D721Med (cell line): ENCODE measurements at regions not wholly inside any gene's neighbourhood (a gene's known extent, or its start where the extent isn't known, plus 50 kb on each side); places are given as distances from the start of the nearest gene placed in this dataset.

ENCODE experiments used
- DNase-seq: peaks from one replicate; pipeline ENCODE4 v3.0.0; 2011; ENCODE audit warnings: low spot score; ENCODE audit not compliant: insufficient read length
- FAIRE-seq: peaks from 2 replicates; lab custom pipeline; 2011; peaks lifted over from hg19 to GRCh38; lab: Jason Lieb, UNC
- CTCF ChIP-seq: IDR thresholded peaks from 2 replicates; pipeline ENCODE4 v1.5.1; 2012; ENCODE audit warnings: mild to moderate bottlenecking, control low read depth; ENCODE audit not compliant: insufficient read depth; ENCODE audit errors: missing control alignments

- FAIRE-seq (no peak), DNase-seq (no peak)
- no peak for TF ChIP-seq CTCF
Measured at GRCh38 chr6:82015043-82015442, 232.5 kb downstream of the IBTK start.

- no peak for FAIRE-seq
- DNase-seq, result no peak
- TF ChIP-seq CTCF, result no peak
Measured at GRCh38 chr6:82013561-82014530, 233.7 kb downstream of the IBTK start.

DNA sequence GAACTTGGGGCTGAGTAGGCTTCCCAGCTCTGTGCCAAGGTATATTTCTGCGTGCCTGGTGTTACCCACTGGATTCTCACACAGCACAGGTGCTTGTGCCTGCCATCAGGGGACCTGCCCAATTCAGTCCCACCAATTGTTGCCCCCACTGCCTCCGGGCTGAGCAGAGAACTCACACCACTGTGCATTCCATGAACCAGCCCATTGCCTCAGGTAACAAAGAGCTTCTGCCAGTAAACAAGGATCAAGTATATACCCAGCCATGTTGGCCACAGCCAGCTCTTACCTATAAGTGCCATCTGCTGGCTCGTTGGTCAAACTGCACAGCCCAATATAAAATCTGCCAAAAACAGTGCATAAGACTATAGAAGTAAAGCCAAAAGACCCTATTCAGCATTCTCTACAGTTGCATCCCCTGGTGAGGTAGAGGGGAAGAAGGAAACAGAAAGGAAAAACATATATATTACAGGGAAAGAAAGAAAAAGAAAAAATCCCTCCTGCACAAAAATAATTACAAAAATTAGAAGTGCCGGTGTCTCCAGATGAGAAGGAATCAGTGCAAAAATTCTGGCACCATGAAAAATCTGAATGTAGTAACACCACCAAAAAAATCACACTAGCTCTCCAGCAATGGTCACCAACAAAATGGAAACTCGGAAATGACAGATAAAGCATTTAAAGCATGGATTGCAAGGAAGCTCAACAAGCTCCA, 241.4 kb downstream of the IBTK start:
- FAIRE-seq (no peak), DNase-seq (no peak)
- peak; percentile 64 for TF ChIP-seq CTCF

DNA sequence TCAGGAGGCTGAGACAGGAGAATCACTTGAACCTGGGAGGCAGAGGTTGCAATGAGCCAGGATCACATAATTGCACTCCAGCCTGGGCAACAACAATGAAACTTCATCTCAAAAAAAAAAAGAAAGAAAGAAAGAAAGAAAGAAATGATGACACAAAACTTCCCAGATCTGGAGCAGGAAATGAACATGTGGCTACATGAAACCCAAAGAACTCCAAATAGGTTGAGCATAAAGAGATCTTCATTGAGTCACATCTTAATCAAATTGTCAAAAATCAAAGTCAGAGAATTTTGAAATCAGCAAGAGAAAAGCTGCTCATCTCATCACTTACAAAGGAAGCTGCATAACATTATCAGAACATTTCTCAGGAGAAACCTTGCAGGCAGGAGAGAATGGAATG, 247.0 kb downstream of the IBTK start:
- TF ChIP-seq CTCF, result no peak
- DNase-seq (no peak), FAIRE-seq (no peak)

DNA sequence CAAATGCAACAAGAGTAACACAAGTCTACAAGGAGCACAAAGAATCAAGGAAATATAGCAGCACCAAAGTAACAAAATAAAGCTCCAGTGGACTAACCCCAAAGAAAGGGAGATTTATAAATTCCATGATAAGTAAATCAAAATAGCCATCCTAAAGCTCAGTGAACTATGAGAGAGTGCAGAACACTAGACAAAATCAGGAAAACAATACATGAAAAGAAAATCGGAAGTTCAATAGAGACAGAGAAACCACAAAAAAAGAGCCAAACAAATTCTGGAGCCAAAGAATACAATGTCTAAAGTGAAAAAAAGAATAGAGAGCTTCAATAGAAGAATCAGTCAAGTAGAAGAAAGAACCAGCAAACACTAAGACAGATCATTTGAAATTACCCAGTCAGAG, 247.3 kb upstream of the TENT5A start:
- TF ChIP-seq CTCF, result no peak
- FAIRE-seq (no peak), DNase-seq (no peak)

GRCh38 chr6:81999270-81999669, 246.8 kb upstream of the TENT5A start:
- DNase-seq (no peak), FAIRE-seq (no peak)
- TF ChIP-seq CTCF, result no peak

GRCh38 chr6:81998432-81998831, 246.0 kb upstream of the TENT5A start:
- DNase-seq (no peak), FAIRE-seq (no peak)
- no peak for TF ChIP-seq CTCF
